ENCODE measurements at regions not wholly inside any gene's neighbourhood (a gene's known extent, or its start where the extent isn't known, plus 50 kb on each side); places are given as distances from the start of the nearest gene placed in this dataset.

- TF ChIP-seq CTCF (conservative IDR thresholded peaks at IDR 0.05) (no peak), ZFX (IDR thresholded peaks at IDR 0.05) (no peak)
Measured at GRCh38 chr5:57831932-57832331, 349.3 kb upstream of the ACTBL2 start.
